Pancreas (tissue), 10 donors: ENCODE measurements at regions not wholly inside any gene's neighbourhood (a gene's known extent, or its start where the extent isn't known, plus 50 kb on each side); places are given as distances from the start of the nearest gene placed in this dataset.

Source experiments
- ATAC-seq, 4 donors: fragments of 200-7000 bp; cut with Tn5 transposase; one replicate each; pipeline versions ENCODE4 v1.8.0 to v1.9.1; 2020; ENCODE audit warnings: mild to moderate bottlenecking in 4 of 4, moderate library complexity in 4 of 4
- DNase-seq, 6 donors: peaks; one replicate each; pipeline ENCODE4 v3.0.0-alpha.2; 2020
- FAIRE-seq: peaks from 2 replicates; lab custom pipeline; 2012; peaks lifted over from hg19 to GRCh38; lab: Jason Lieb, UNC
- H3K27ac ChIP-seq, 4 donors: fragments of 200-600 bp; sonication (generic); 1 replicate in 3 of 4; 2 replicates in 1 of 4; pipeline versions ENCODE4 v1.5.0 to v1.8.0; 2020
- H3K27me3 ChIP-seq, 4 donors: fragments of 200-600 bp; one replicate each; pipeline ENCODE4 v1.8.0; 2021
- H3K36me3 ChIP-seq, 3 donors: fragments of 200-600 bp; sonication (generic) in 1 of 3; one replicate each; pipeline versions ENCODE4 v1.5.0 to v1.8.0; 2020 to 2021
- H3K4me1 ChIP-seq, 3 donors: fragments of 200-600 bp; one replicate each; pipeline ENCODE4 v1.8.0; 2021
- H3K4me3 ChIP-seq, 4 donors: fragments of 200-600 bp; sonication (generic) in 2 of 4; one replicate each; pipeline versions ENCODE4 v1.5.0 to v1.8.0; 2020 to 2021
- H3K9me3 ChIP-seq, 4 donors: fragments of 200-600 bp; one replicate each; pipeline ENCODE4 v1.8.0; 2021
- WGBS, 2 donors: extraction: QIAGEN DNeasy Blood & Tissue Kit; methylation state at CpG; one replicate each; pipeline ENCODE4 v1.1.7; 2013; 5-methylcytosine and 5-hydroxymethylcytosine counted together
- intact Hi-C, 3 donors: fragments of 100-400 bp; cut with DNase I; formaldehyde crosslinking; loops; one replicate each; pipeline versions ENCODE4 v1.11.1 to v1.14.2; 2022
- TF ChIP-seq, protein P1 (sequence below), 4 donors: fragments of 200-600 bp; sonication (generic) in 3 of 4; IDR thresholded peaks; one replicate each; pipeline versions ENCODE4 v1.5.0 to v1.8.0; 2021; ENCODE audit warnings: antibody characterized with exemption in 4 of 4
- donor health status: healthy with polysubstance abuse.
- donor health status: DM: no; HTN: no; CAD: no; lungs with moderate emphysema.
- donor health status: DM: no; HTN: no; CAD: no.
- donor health status: control.
- donor health status: control.
- donor health status: Bipolar disorder and iron deficiency.
- donor health status: DM: yes; HTN: yes; CAD: no.
- donor health status: DM: no; HTN: no; CAD: no.
- donor health status: DM: no; HTN: no; CAD: no.
- donor health status: DM: yes; HTN: yes; CAD: no.

DNA sequence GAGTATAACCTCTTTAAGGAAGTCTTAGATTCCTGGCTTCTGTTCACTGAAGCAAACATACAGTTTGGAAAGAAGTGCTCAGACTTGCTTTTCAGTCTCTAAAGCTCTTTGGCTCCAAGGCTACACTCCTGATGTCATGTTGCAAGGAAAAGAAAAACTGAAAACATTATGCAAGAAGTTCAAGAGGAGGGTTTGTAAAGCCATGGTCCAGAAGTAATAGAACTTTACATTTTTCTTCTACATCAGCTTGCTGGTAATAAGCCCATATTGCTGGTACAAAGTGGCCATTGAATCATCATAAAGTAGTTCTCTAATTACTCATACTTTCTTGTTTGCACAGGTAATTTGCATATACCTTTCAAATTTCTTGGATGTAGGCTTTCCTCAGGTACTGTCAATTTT lies 83.6 kb downstream of the BBS10 start:
- Histone ChIP-seq H3K27ac (no peak overlapping the region), H3K4me3 (no peak overlapping the region), H3K27me3 (no peaks in the 10 kb centered on the region), H3K36me3 (no peaks in the 10 kb centered on the region), H3K4me1 (no peaks in the 10 kb centered on the region), H3K9me3 (peaks cover 0 to 5% (median 0%) of the 10 kb centered on the region in 4 donors)
- intact Hi-C loops: no loop called here
- FAIRE-seq: no peak
- TF ChIP-seq, protein P1, sequence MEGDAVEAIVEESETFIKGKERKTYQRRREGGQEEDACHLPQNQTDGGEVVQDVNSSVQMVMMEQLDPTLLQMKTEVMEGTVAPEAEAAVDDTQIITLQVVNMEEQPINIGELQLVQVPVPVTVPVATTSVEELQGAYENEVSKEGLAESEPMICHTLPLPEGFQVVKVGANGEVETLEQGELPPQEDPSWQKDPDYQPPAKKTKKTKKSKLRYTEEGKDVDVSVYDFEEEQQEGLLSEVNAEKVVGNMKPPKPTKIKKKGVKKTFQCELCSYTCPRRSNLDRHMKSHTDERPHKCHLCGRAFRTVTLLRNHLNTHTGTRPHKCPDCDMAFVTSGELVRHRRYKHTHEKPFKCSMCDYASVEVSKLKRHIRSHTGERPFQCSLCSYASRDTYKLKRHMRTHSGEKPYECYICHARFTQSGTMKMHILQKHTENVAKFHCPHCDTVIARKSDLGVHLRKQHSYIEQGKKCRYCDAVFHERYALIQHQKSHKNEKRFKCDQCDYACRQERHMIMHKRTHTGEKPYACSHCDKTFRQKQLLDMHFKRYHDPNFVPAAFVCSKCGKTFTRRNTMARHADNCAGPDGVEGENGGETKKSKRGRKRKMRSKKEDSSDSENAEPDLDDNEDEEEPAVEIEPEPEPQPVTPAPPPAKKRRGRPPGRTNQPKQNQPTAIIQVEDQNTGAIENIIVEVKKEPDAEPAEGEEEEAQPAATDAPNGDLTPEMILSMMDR (IDR thresholded peaks at IDR 0.05): no peak
- no peak for DNase-seq
- ATAC-seq: peak in 1 of 4 donors; percentile 20

DNA sequence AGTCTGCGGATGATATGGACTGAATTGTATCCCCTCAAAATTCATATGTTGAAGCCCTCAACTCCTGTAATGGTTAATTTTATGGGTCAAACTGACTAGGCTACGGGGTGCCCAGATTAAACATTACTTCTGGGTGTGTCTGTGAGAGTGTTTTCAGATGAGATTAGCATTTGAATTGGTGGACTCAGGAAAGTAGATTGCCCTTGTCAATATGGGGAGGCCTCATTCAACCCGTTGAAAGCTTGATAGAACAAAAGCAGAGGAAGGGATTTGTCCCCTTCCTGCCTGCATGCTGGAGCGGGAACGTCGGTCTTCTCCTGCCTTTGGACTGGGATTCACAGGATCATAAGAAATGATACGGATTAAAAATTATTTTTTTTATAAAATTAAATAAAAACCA lies 84.5 kb downstream of the BBS10 start:
- TF ChIP-seq, protein P1 (IDR thresholded peaks at IDR 0.05): no peak
- Histone ChIP-seq H3K4me3 (no peak overlapping the region), H3K4me1 (no peaks in the 10 kb centered on the region), H3K27ac (no peak overlapping the region), H3K36me3 (no peaks in the 10 kb centered on the region), H3K9me3 (peaks cover 0 to 5% (median 0%) of the 10 kb centered on the region in 4 donors), H3K27me3 (no peaks in the 10 kb centered on the region)
- intact Hi-C loops: no loop called here
- DNase-seq (no peak), FAIRE-seq (no peak), ATAC-seq (no peak)
- WGBS, 2 donors: 64 to 71% methylated on average over 7 of the region's 7 CpGs

- Histone ChIP-seq H3K9me3 (peaks cover 0 to 5% (median 0%) of the 10 kb centered on the region in 4 donors), H3K4me3 (no peak overlapping the region), H3K27ac (no peak overlapping the region), H3K4me1 (no peaks in the 10 kb centered on the region), H3K27me3 (no peaks in the 10 kb centered on the region), H3K36me3 (no peaks in the 10 kb centered on the region)
- DNase-seq (no peak), FAIRE-seq (no peak), ATAC-seq (no peak)
- intact Hi-C loops: no loop called here
- 75 to 86% methylated on average over 1 of the region's 1 CpG for WGBS, 2 donors
- TF ChIP-seq, protein P1 (IDR thresholded peaks at IDR 0.05): no peak
Observed at GRCh38 chr12:76260390-76260748, 87.8 kb downstream of the BBS10 start.

- no peak for FAIRE-seq
- Histone ChIP-seq H3K27ac (no peak overlapping the region), H3K27me3 (no peaks in the 10 kb centered on the region), H3K9me3 (peaks cover 0 to 5% (median 0%) of the 10 kb centered on the region in 4 donors), H3K4me3 (no peak overlapping the region), H3K4me1 (no peaks in the 10 kb centered on the region), H3K36me3 (no peaks in the 10 kb centered on the region)
- TF ChIP-seq, protein P1 (IDR thresholded peaks at IDR 0.05): no peak
- intact Hi-C loops: no loop called here
- ATAC-seq: peak in 1 of 4 donors; percentile 54
- DNase-seq: no peak
- 29 to 35% methylated on average over 4 of the region's 4 CpGs for WGBS, 2 donors
Observed at GRCh38 chr12:76259660-76260389, 88.4 kb downstream of the BBS10 start.

DNA sequence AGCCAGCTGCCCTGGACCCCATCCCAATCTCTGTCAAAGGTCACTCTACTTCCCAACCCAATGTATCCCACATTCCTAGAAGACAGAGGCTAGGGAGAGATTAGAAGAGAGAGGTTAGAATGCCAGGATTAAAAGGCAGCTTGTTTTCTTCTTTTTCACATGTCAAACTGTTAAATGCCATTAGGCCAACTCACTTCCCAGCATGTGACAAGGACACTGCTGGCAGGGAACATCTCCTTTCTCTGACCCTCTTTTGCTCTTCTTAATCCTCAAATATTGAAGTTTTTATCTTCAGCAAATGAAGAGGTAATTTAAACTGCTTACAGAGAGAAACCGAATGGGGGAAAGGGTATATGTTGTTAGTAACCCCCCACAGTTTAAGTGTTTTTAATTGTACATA lies 89.1 kb downstream of the BBS10 start:
- whole genome bisulfite sequencing, 2 donors: 36 to 37% methylated on average over 1 of the region's 1 CpG
- intact Hi-C loops: no loop called here

More for the DNA sequence above, 89.1 kb downstream of the BBS10 start:
- FAIRE-seq: no peak
- ATAC-seq: no peak
- TF ChIP-seq, protein P1 (IDR thresholded peaks at IDR 0.05): no peak
- H3K36me3 ChIP-seq: no peaks in the 10 kb centered on the region
- no peaks in the 10 kb centered on the region for H3K27me3 ChIP-seq
- peaks cover 0 to 5% (median 0%) of the 10 kb centered on the region in 4 donors for H3K9me3 ChIP-seq
- no peaks in the 10 kb centered on the region for H3K4me1 ChIP-seq
- H3K4me3 ChIP-seq: no peak overlapping the region
- H3K27ac ChIP-seq: no peak overlapping the region
- no peak for DNase-seq
